H1 (cell line): ENCODE measurements at regions not wholly inside any gene's neighbourhood (a gene's known extent, or its start where the extent isn't known, plus 50 kb on each side); places are given as distances from the start of the nearest gene placed in this dataset.

Source experiments
- CTCF ChIA-PET: fragments of 300-600 bp; sonication (Branson Sonifier 250); formaldehyde crosslinking; loops from one replicate; lab custom pipeline; 2021; ENCODE audit not compliant: partially characterized antibody; lab: Charles Lee
- POLR2A ChIA-PET: fragments of 300-600 bp; sonication (Branson Sonifier 250); formaldehyde crosslinking; loops from one replicate; lab custom pipeline; 2021; ENCODE audit warnings: inconsistent platforms; ENCODE audit not compliant: partially characterized antibody; lab: Charles Lee
- DNase-seq, 2 experiments: peaks; one replicate each; pipeline versions ENCODE4 v3.0.0 to v3.0.0-alpha.2; 2010 to 2022; ENCODE audit warnings: low spot score in 2 of 2, low read depth in 1 of 2, mixed read lengths in 1 of 2
- FAIRE-seq: peaks from 2 replicates; lab custom pipeline; 2011; peaks lifted over from hg19 to GRCh38; lab: Jason Lieb, UNC
- H2AFZ ChIP-seq: 2 replicates; pipeline ENCODE4 v1.8.1; 2012; ENCODE audit warnings: low read length, inconsistent platforms
- H2AK5ac ChIP-seq: 2 replicates; pipeline ENCODE4 v1.6.1; 2013; ENCODE audit warnings: low read depth, low read length
- H2BK120ac ChIP-seq: replicated peaks from 2 replicates; pipeline ENCODE3; 2013; ENCODE audit warnings: low read depth, low read length, inconsistent platforms
- H2BK12ac ChIP-seq: 2 replicates; pipeline ENCODE4 v1.6.1; 2013; ENCODE audit warnings: low read depth, low read length
- H2BK15ac ChIP-seq: 2 replicates; pipeline ENCODE4 v1.6.1; 2013; ENCODE audit warnings: low read length
- H2BK20ac ChIP-seq: 2 replicates; pipeline ENCODE4 v1.6.1; 2013; ENCODE audit warnings: low read length
- H2BK5ac ChIP-seq: 2 replicates; pipeline ENCODE4 v1.6.1; 2013; ENCODE audit warnings: low read depth, low read length
- H3K14ac ChIP-seq: 2 replicates; pipeline ENCODE4 v1.6.1; 2013; ENCODE audit warnings: inconsistent platforms; ENCODE audit not compliant: insufficient read length
- H3K18ac ChIP-seq: 2 replicates; pipeline ENCODE4 v1.6.1; 2013; ENCODE audit warnings: low read length; ENCODE audit errors: extremely low read depth
- H3K23ac ChIP-seq: 2 replicates; pipeline ENCODE4 v1.6.1; 2013; ENCODE audit warnings: inconsistent platforms; ENCODE audit not compliant: insufficient read length
- H3K23me2 ChIP-seq: 2 replicates; pipeline ENCODE4 v1.6.1; 2013; ENCODE audit warnings: low read depth, low read length
- H3K27ac ChIP-seq: 2 replicates; pipeline ENCODE4 v1.6.1; 2011; ENCODE audit warnings: low read depth, low read length, inconsistent platforms
- H3K27me3 ChIP-seq, 4 experiments: replicated peaks in 1 of 4; 1 replicate in 1 of 4; 2 replicates in 3 of 4; pipeline versions ENCODE4 v1.6.1 to v1.8.1; 2011 to 2013; ENCODE audit warnings: low read length in 3 of 4, mild to moderate bottlenecking in 3 of 4, inconsistent platforms in 2 of 4, mixed read lengths in 2 of 4, moderate library complexity in 1 of 4; ENCODE audit not compliant: control insufficient read depth in 3 of 4, insufficient read depth in 3 of 4; ENCODE audit errors: extremely low read depth in 1 of 4
- H3K36me3 ChIP-seq, 4 experiments: 2 replicates each; pipeline versions ENCODE4 v1.6.1 to v1.8.1; 2011 to 2013; ENCODE audit warnings: mild to moderate bottlenecking in 4 of 4, low read length in 3 of 4, moderate library complexity in 2 of 4, control low read depth in 1 of 4, inconsistent platforms in 1 of 4; ENCODE audit not compliant: insufficient read depth in 4 of 4, control insufficient read depth in 2 of 4
- H3K4ac ChIP-seq: replicated peaks from 2 replicates; pipeline ENCODE3; 2013; ENCODE audit warnings: low read length, low read depth, mixed read lengths, inconsistent platforms; ENCODE audit not compliant: insufficient read length
- H3K4me1 ChIP-seq, 4 experiments: replicated peaks in 1 of 4; 1 replicate in 1 of 4; 2 replicates in 3 of 4; pipeline versions ENCODE4 v1.6.1 to v1.8.1; 2011 to 2013; ENCODE audit warnings: low read length in 3 of 4, inconsistent platforms in 2 of 4, mixed read lengths in 1 of 4; ENCODE audit not compliant: insufficient read depth in 4 of 4, control insufficient read depth in 3 of 4
- H3K4me2 ChIP-seq, 2 experiments: 2 replicates each; pipeline versions ENCODE4 v1.6.1 to v1.8.1; 2011 to 2013; ENCODE audit warnings: low read depth in 2 of 2, low read length in 2 of 2, control low read depth in 1 of 2, inconsistent platforms in 1 of 2, mild to moderate bottlenecking in 1 of 2; ENCODE audit not compliant: insufficient read depth in 1 of 2
- H3K4me3 ChIP-seq, 4 experiments: fragments of 200-600, 300-600 bp in 1 of 4; sonication (generic), shearing (Covaris generic), sonication (Bioruptor Twin) in 1 of 4; 2 replicates each; pipeline versions ENCODE4 v1.5.1 to v1.8.1; 2011 to 2016; ENCODE audit warnings: low read length in 4 of 4, low read depth in 3 of 4, control low read depth in 2 of 4, inconsistent platforms in 2 of 4, mild to moderate bottlenecking in 2 of 4, mixed read lengths in 1 of 4, moderate library complexity in 1 of 4; ENCODE audit not compliant: insufficient read depth in 2 of 4; ENCODE audit errors: extremely low read depth in 1 of 4
- H3K56ac ChIP-seq: replicated peaks from 2 replicates; pipeline ENCODE3; 2013; ENCODE audit warnings: low read depth, mild to moderate bottlenecking, mixed read lengths, low read length, inconsistent platforms; ENCODE audit not compliant: insufficient read length
- H3K79me1 ChIP-seq: 2 replicates; pipeline ENCODE4 v1.6.1; 2013; ENCODE audit warnings: low read depth, low read length, control low read depth
- H3K79me2 ChIP-seq, 2 experiments: 2 replicates each; pipeline versions ENCODE4 v1.6.1 to v1.8.1; 2012 to 2013; ENCODE audit warnings: low read length in 2 of 2, mild to moderate bottlenecking in 2 of 2, inconsistent platforms in 1 of 2; ENCODE audit not compliant: insufficient read depth in 2 of 2, control insufficient read depth in 1 of 2
- H3K9ac ChIP-seq, 4 experiments: replicated peaks in 1 of 4; 1 replicate in 1 of 4; 2 replicates in 3 of 4; pipeline versions ENCODE4 v1.6.1 to v1.8.1; 2011 to 2013; ENCODE audit warnings: low read depth in 3 of 4, low read length in 3 of 4, control low read depth in 2 of 4, mild to moderate bottlenecking in 2 of 4, moderate library complexity in 2 of 4, inconsistent platforms in 1 of 4; ENCODE audit errors: extremely low read depth in 1 of 4
- H3K9me3 ChIP-seq, 2 experiments: 2 replicates each; pipeline versions ENCODE4 v1.6.1 to v1.8.1; 2012 to 2013; ENCODE audit warnings: mild to moderate bottlenecking in 2 of 2, moderate library complexity in 2 of 2, control low read depth in 1 of 2, inconsistent platforms in 1 of 2, low read depth in 1 of 2, low read length in 1 of 2, mixed read lengths in 1 of 2; ENCODE audit not compliant: insufficient read depth in 2 of 2
- H4K20me1 ChIP-seq, 2 experiments: replicated peaks in 1 of 2; 2 replicates each; pipeline versions ENCODE3 to v1.8.1; 2011 to 2013; ENCODE audit warnings: inconsistent platforms in 2 of 2, low read length in 2 of 2, mild to moderate bottlenecking in 1 of 2; ENCODE audit not compliant: insufficient read depth in 2 of 2, control insufficient read depth in 1 of 2
- H4K5ac ChIP-seq: 2 replicates; pipeline ENCODE4 v1.6.1; 2013; ENCODE audit warnings: low read length, low read depth, mixed read lengths, inconsistent platforms; ENCODE audit not compliant: insufficient read length
- H4K8ac ChIP-seq: 2 replicates; pipeline ENCODE4 v1.8.0; 2013; ENCODE audit warnings: mild to moderate bottlenecking, moderate library complexity, low read length, inconsistent platforms; ENCODE audit not compliant: insufficient read depth; ENCODE audit errors: extremely low read depth
- H4K91ac ChIP-seq: replicated peaks from 2 replicates; pipeline ENCODE3; 2013; ENCODE audit warnings: low read length, mixed read lengths, inconsistent platforms; ENCODE audit not compliant: insufficient read length
- BACH1 ChIP-seq: IDR thresholded peaks from 2 replicates; pipeline ENCODE4 v1.6.1; 2012; ENCODE audit warnings: low read length, improper control_type of control experiment
- CBX5 ChIP-seq: fragments of 300-800, 300-1000 bp; sonication (generic); IDR thresholded peaks from 2 replicates; pipeline ENCODE4 v1.7.1; 2016; ENCODE audit warnings: antibody characterized with exemption, low read length, low read depth
- POLR2AphosphoS5 ChIP-seq: IDR thresholded peaks from 2 replicates; pipeline ENCODE4 v1.6.1; 2011; ENCODE audit warnings: low read depth, low read length
- RAD21 ChIP-seq, 2 experiments: IDR thresholded peaks in 1 of 2; conservative IDR thresholded peaks in 1 of 2; 2 replicates each; pipeline ENCODE4 v1.6.1; 2011; ENCODE audit warnings: low read depth in 2 of 2, low read length in 2 of 2, improper control_type of control experiment in 1 of 2, inconsistent platforms in 1 of 2, mild to moderate bottlenecking in 1 of 2, moderate library complexity in 1 of 2
- SIN3A ChIP-seq, 2 experiments: IDR thresholded peaks in 1 of 2; conservative IDR thresholded peaks in 1 of 2; 2 replicates each; pipeline ENCODE4 v1.6.1; 2011 to 2012; ENCODE audit warnings: low read length in 2 of 2, improper control_type of control experiment in 1 of 2, low read depth in 1 of 2, mild to moderate bottlenecking in 1 of 2
- SIRT6 ChIP-seq: IDR thresholded peaks from one replicate; pipeline ENCODE4 v1.7.1; 2012; ENCODE audit warnings: low read length, inconsistent platforms
- SP1 ChIP-seq: IDR thresholded peaks from 2 replicates; pipeline ENCODE4 v1.6.1; 2011; ENCODE audit warnings: low read depth, low read length
- SRF ChIP-seq: IDR thresholded peaks from 2 replicates; pipeline ENCODE4 v1.6.1; 2011; ENCODE audit warnings: mild to moderate bottlenecking, low read depth, low read length, moderate library complexity
- TBP ChIP-seq: IDR thresholded peaks from 2 replicates; pipeline ENCODE4 v1.6.1; 2011; ENCODE audit warnings: low read depth, low read length, improper control_type of control experiment
- WGBS, 2 experiments: shearing (Covaris generic) in 1 of 2; methylation state at CpG; one replicate each; pipeline versions ENCODE4 v1.1.6 to v1.1.7; 2013 to 2015; ENCODE audit warnings: low lambda C conversion rate in 2 of 2, mixed read lengths in 2 of 2, inconsistent platforms in 1 of 2, low coverage in 1 of 2, missing lambda C conversion rate in 1 of 2; ENCODE audit not compliant: insufficient replicate concordance in 2 of 2, insufficient coverage in 1 of 2, insufficient read length in 1 of 2; ENCODE audit errors: extremely low coverage in 1 of 2, missing lambda C conversion rate in 1 of 2; 5-methylcytosine and 5-hydroxymethylcytosine counted together

DNA sequence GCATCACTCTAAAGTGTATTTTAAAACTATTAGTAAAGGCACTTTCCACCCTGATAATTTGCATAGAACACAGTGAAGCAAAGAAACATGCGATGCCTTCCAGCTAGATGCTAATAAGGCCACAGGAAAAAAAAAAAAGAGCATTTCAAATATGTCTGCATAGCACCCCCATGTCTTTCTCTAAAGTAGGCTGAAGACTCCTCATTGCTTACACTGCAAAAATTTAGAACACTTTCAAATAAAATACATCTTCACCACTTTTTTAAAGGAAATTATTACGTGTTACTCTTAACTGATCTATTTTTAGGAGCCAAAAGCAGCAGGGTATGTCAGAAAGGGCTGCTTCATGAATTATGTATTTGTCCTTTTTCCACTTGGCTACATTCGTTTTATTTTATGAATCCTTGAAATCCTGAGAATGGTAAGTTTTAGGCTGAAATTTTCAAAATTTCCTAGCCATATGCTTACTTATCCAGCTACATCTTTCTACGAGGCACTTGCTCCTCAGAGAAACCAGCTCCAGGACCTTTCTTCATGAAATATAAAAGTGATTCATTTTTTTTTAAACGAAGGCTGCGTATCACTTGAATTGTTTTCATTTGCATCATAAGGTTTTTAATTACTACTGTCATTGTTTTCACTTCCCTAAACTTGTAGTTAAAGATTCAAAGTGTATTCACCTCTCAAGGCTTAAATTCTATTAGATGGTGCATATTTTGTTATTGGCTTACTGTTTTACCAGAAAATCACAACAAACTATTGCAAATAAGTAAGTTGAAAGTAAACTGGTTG lies 513.0 kb downstream of the PTPRC start:
- no peak overlapping the region for H2AFZ ChIP-seq
- no peak overlapping the region for H2BK15ac ChIP-seq
- no peaks in the 10 kb centered on the region for H3K9me3 ChIP-seq
- CTCF ChIA-PET = interaction anchor here (1.4 kb wide), 1 partner anchor 10 kb away, joined by 3 read pairs; no protein-coding TSS in a partner anchor
- H3K56ac ChIP-seq = no peak overlapping the region
- no peak overlapping the region for H2BK12ac ChIP-seq
- no peak overlapping the region for H3K4ac ChIP-seq
- H3K18ac ChIP-seq = no peak overlapping the region
- H3K27me3 ChIP-seq = no peaks in the 10 kb centered on the region
- H4K20me1 ChIP-seq = no peaks in the 10 kb centered on the region
- no peak overlapping the region for H3K27ac ChIP-seq
- no peak overlapping the region for H3K4me2 ChIP-seq
- H3K79me1 ChIP-seq = no peaks in the 10 kb centered on the region
- TF ChIP-seq TBP (no peak), BACH1 (no peak), SRF (no peak), CBX5 (no peak), RAD21 (IDR thresholded peaks at IDR 0.05 in 1 of 2, conservative IDR thresholded peaks at IDR 0.05 in 1 of 2; ENCODE audit: low read depth in 2 of 2, low read length in 2 of 2) (no peak), POLR2AphosphoS5 (no peak), SIN3A (conservative IDR thresholded peaks at IDR 0.05 in 1 of 2, IDR thresholded peaks at IDR 0.05 in 1 of 2; ENCODE audit: low read depth in 1 of 2, low read length in 2 of 2) (no peak), SP1 (no peak), SIRT6 (no peak)
- TF ChIP-seq, all 59 proteins: peak for 0
- H4K91ac ChIP-seq = no peak overlapping the region
- H3K79me2 ChIP-seq = no peaks in the 10 kb centered on the region
- H2BK5ac ChIP-seq = no peak overlapping the region
- 49% methylated on average over 6 of the region's 6 CpGs; no CpG with 5 or more reads in 1 of the 2 experiments for WGBS, 2 experiments
- no peak overlapping the region for H2BK20ac ChIP-seq
- H4K5ac ChIP-seq = no peak overlapping the region
- no peaks in the 10 kb centered on the region for H3K23me2 ChIP-seq
- DNase-seq (no peak), FAIRE-seq (no peak)
- no peak overlapping the region for H2AK5ac ChIP-seq
- H4K8ac ChIP-seq = no peak overlapping the region
- no peaks in the 10 kb centered on the region; a peak in 1 of 7 replicates for H3K4me1 ChIP-seq
- no peaks in the 10 kb centered on the region for H3K36me3 ChIP-seq
- H3K23ac ChIP-seq = no peak overlapping the region
- H2BK120ac ChIP-seq = no peak overlapping the region
- no peak overlapping the region for H3K4me3 ChIP-seq
- POLR2A ChIA-PET = no interaction called here
- no peak overlapping the region for H3K14ac ChIP-seq
- H3K9ac ChIP-seq = no peak overlapping the region
